ENCODE measurements at regions not wholly inside any gene's neighbourhood (a gene's known extent, or its start where the extent isn't known, plus 50 kb on each side); places are given as distances from the start of the nearest gene placed in this dataset.

DNA sequence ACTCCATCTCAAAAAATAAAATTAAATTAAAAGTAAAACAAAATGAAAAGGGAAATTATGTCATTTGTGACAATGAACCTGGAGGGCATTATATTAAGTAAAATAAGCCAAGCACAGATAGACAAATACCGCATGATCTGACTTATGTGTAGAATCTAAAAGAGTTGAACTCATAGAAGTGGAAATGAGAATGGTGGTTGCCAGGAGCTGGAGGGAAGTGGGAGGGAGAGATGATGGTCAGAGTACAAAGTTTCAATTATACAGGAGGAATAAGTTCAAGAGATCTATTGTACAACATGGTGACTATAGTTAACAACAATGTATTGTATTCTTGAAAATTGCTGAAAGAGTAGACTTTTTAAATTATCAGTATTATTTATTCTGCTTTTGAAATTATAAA lies 183.4 kb downstream of the ID4 start:
- no peak for TF ChIP-seq GATA3 (IDR thresholded peaks at IDR 0.05; ENCODE audit: low read depth, low read length)
- TF ChIP-seq GATA2 (IDR thresholded peaks at IDR 0.05; ENCODE audit: low read depth, low read length), result no peak
